Activated CD4-positive, alpha-beta T cell treated with anti-CD3 and anti-CD28 coated beads, Interleukin-2, amount 10 ng/mL, durations not matched to agents 24 days and 14 days (primary cell): ENCODE measurements at regions not wholly inside any gene's neighbourhood (a gene's known extent, or its start where the extent isn't known, plus 50 kb on each side); places are given as distances from the start of the nearest gene placed in this dataset.

Source experiments
- DNase-seq: peaks from one replicate; pipeline ENCODE4 v3.0.0; 2022
- H3K27ac Mint-ChIP-seq: one replicate; pipeline ENCODE4 v1.8.0; 2022; ENCODE audit warnings: mild to moderate bottlenecking, mixed read lengths
- H3K27me3 Mint-ChIP-seq: one replicate; pipeline ENCODE4 v1.8.0; 2022; ENCODE audit warnings: mixed read lengths
- H3K36me3 Mint-ChIP-seq: one replicate; pipeline ENCODE4 v1.8.0; 2022; ENCODE audit warnings: low read depth, mild to moderate bottlenecking, mixed read lengths
- H3K4me1 Mint-ChIP-seq: one replicate; pipeline ENCODE4 v1.8.0; 2021; ENCODE audit warnings: mixed read lengths
- H3K4me3 Mint-ChIP-seq: one replicate; pipeline ENCODE4 v1.8.0; 2022; ENCODE audit warnings: mild to moderate bottlenecking, moderate library complexity, mixed read lengths
- H3K9me3 Mint-ChIP-seq: one replicate; pipeline ENCODE4 v1.8.0; 2021; ENCODE audit warnings: mixed read lengths
- intact Hi-C: fragments of 100-400 bp; cut with micrococcal nuclease; formaldehyde crosslinking; loops from one replicate; pipeline ENCODE4 v1.15.1; 2023

DNA sequence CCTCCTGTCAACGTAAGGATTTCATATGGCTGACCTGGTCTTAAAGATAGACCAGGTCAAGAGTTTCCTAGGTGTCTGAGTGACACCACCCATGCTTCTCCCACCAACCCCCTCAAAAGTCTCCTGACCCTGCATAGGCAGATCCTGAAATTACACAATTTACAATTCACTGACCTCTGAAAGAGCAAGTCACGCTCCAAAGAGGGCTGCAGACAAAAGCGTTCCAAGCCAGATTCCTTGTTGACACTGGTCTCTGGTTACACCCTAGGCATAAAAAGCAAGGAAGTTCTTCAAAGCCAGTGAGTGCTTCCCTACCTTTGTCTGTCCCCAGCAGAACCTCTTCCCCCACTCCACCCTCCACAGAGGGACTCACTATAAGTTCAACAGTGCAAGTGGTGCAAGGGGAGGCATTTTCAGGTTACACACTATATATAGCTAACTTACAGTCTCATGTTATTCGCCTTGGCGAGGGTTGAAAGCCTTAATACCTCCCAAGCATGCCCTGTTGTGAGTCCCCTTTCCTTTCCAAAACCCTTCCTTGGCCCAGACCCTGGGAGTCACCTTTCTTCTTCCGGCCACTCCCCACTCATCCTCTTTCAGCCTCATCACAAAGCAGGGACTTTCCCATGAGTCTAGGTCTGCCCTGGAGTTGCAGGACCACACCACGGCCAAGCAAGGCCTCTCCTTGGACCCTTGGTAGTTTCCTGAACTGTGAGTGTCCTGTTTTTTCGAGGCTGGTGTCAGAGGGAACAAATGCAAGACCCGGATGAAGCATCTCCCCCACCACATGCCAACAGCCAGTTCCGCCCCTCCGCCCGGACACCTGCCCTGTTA is 58.0 kb upstream of the KLF3 start:
- DNase-seq: no peak
- H3K4me1 Mint-ChIP-seq: peaks cover 21% of the 10 kb centered on the region
- intact Hi-C loops: no loop called here
- H3K27ac Mint-ChIP-seq: no peak overlapping the region
- H3K36me3 Mint-ChIP-seq: no peaks in the 10 kb centered on the region
- H3K27me3 Mint-ChIP-seq: peaks cover 7% of the 10 kb centered on the region
- peaks cover 4% of the 10 kb centered on the region for H3K9me3 Mint-ChIP-seq
- no peak overlapping the region for H3K4me3 Mint-ChIP-seq

DNA sequence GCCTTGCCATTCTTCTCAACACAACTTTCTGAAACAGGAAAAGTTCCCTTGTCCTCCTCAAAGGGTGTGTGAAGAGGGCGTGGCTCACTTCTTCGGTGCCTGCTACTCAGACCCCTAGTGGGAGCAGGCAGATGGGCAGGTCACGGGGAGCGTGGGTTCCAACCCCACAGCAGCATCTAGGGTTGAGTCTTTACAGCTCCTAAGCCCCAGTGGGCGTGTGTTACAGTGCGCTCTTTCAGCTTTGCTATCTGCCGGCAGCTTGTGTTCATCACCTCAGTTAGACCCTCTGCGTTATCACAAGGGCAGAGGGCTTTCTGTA is 57.5 kb upstream of the KLF3 start:
- intact Hi-C loops: no loop called here
- DNase-seq: no peak
- H3K9me3 Mint-ChIP-seq: peaks cover 4% of the 10 kb centered on the region
- H3K27ac Mint-ChIP-seq: no peak overlapping the region
- H3K27me3 Mint-ChIP-seq: peaks cover 9% of the 10 kb centered on the region
- H3K36me3 Mint-ChIP-seq: no peaks in the 10 kb centered on the region
- peaks cover 20% of the 10 kb centered on the region for H3K4me1 Mint-ChIP-seq
- H3K4me3 Mint-ChIP-seq: no peak overlapping the region

DNA sequence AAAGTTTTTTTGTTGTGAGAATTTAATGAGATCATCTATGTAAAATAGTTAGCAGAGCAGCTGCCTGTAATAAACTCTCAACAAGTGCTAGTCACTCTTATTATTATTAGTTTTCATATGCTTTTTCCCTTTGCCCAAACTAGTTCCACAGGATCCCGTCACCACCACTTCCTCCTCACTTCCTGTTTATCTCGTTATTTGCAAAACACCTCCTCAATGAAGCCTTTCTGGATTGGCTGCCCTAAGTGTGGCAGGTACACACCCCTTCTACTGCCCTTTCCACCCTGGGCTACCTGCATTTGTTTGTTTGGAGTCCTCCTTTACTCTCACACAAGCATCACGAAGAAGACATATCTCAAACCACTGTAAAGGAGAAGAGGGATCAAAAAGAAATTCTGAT is 54.4 kb upstream of the KLF3 start:
- intact Hi-C loops: no loop called here

DNA sequence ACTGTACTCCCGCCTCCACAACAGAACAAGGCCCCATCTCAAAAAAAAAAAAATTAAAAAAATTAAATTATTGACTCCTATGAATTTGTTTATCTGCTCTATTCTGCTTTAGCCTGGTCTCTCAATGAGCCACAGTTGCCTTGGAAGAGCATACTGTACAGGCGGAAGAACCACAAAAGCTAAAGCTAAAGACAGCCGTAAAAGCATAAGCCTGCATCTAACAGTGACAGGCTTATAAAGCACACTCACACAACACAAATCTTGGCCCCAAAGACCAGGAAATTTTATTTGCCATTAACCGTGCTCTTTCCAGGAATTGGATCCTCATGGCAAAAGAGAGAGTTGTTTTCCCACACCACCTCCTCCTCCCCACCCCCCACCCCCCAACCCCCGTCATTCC is 53.5 kb upstream of the KLF3 start:
- H3K9me3 Mint-ChIP-seq: no peaks in the 10 kb centered on the region
- H3K27me3 Mint-ChIP-seq: peaks cover 10% of the 10 kb centered on the region
- DNase-seq: no peak
- intact Hi-C loops: no loop called here
- H3K4me3 Mint-ChIP-seq: no peak overlapping the region
- H3K4me1 Mint-ChIP-seq: peaks cover 17% of the 10 kb centered on the region
- H3K27ac Mint-ChIP-seq: no peak overlapping the region
- H3K36me3 Mint-ChIP-seq: no peaks in the 10 kb centered on the region

More for the DNA sequence above, 54.4 kb upstream of the KLF3 start:
- Mint-ChIP-seq H3K9me3 (no peaks in the 10 kb centered on the region), H3K36me3 (no peaks in the 10 kb centered on the region), H3K4me3 (no peak overlapping the region), H3K27ac (no peak overlapping the region), H3K27me3 (peaks cover 11% of the 10 kb centered on the region), H3K4me1 (peaks cover 17% of the 10 kb centered on the region)
- DNase-seq: no peak

DNA sequence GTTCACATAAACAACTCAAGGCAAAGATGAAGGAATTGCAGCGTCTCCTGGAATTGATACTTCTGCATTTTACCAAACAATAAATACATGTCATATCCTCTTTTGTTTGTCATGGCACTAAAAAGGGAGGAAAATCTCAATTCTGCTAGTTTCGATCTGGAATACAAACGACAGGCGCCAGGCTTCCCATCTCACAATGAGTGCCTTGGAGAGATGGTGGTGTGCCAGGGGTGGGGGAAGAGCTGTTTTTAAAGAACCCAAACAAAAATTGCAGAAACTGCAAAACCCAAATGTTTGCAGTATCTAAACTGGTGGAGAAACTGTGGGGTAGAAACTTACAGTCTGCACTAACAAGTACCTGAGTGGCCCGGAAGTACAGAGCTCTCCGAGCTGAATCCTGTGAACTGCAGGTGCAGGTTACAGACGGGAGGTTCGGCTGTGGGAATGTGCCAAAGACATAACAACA is 53.0 kb upstream of the KLF3 start:
- intact Hi-C loops: no loop called here
- H3K4me1 Mint-ChIP-seq: peaks cover 14% of the 10 kb centered on the region

DNA sequence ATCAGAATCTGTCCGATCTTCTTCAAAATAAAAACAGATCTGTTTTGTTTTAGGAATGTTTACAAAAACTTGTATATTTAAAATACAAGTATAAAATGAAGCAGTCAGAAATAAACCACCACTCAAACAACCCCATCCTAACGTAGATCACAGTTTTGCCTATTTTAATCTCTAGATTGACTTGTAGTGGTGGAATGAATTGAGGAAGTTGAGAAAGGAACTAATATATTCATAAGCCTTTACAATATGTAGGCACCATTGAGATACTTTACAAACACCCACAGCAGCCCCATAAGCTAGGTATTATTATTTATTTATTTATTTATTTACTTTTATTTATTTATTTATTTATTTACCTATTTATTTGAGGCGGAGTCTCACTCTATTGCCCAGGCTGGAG is 52.3 kb upstream of the KLF3 start:
- no peaks in the 10 kb centered on the region for H3K9me3 Mint-ChIP-seq
- no peak overlapping the region for H3K27ac Mint-ChIP-seq
- H3K4me1 Mint-ChIP-seq: peaks cover 14% of the 10 kb centered on the region
- H3K36me3 Mint-ChIP-seq: no peaks in the 10 kb centered on the region
- H3K27me3 Mint-ChIP-seq: peaks cover 7% of the 10 kb centered on the region
- H3K4me3 Mint-ChIP-seq: no peak overlapping the region
- no peak for DNase-seq
- intact Hi-C loops: no loop called here

More for the DNA sequence above, 53.0 kb upstream of the KLF3 start:
- Mint-ChIP-seq H3K4me3 (no peak overlapping the region), H3K27me3 (peaks cover 7% of the 10 kb centered on the region), H3K9me3 (no peaks in the 10 kb centered on the region), H3K27ac (no peak overlapping the region), H3K36me3 (no peaks in the 10 kb centered on the region)
- no peak for DNase-seq

DNA sequence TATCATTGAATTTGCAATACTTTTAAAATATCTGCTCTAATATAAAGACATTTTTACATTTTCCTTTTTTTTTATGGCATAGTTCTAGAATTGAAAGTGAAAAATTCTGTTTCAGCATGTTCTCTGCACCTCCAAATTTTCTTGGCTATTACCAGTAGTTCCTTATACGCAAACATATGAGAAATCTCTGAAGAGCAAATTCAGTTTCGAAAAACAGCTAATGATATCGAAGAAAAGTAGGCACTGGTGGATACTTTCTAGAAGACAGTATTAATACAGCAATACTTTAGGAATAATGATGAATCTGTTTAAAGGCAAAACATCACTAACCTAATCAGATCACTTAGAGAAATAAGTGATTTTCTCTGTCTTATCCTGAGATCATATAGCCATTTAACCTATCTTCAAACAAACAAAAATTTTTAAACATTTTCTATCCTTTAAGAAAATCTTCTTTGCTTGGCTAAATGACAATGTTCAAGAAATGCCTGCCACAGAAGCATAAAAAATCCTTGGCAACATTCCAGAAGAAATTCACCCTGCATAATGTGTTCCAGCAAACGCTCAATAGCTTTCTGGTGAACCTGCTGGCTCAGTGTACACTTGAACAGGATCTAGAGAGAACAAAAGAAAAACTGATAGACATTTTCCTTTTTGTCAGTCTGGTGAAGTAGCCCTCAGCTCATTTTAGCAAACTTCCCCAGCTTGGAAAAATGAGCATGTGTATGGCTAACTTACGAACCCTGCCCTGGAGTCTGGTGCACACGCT is 51.2 kb upstream of the KLF3 start:
- DNase-seq: no peak
- intact Hi-C loops: no loop called here
- Mint-ChIP-seq H3K4me3 (no peak overlapping the region), H3K4me1 (peaks cover 14% of the 10 kb centered on the region), H3K27ac (no peak overlapping the region), H3K36me3 (no peaks in the 10 kb centered on the region), H3K27me3 (peaks cover 6% of the 10 kb centered on the region), H3K9me3 (peaks cover 3% of the 10 kb centered on the region)
